ENCODE measurements at regions not wholly inside any gene's neighbourhood (a gene's known extent, or its start where the extent isn't known, plus 50 kb on each side); places are given as distances from the start of the nearest gene placed in this dataset.

DNA sequence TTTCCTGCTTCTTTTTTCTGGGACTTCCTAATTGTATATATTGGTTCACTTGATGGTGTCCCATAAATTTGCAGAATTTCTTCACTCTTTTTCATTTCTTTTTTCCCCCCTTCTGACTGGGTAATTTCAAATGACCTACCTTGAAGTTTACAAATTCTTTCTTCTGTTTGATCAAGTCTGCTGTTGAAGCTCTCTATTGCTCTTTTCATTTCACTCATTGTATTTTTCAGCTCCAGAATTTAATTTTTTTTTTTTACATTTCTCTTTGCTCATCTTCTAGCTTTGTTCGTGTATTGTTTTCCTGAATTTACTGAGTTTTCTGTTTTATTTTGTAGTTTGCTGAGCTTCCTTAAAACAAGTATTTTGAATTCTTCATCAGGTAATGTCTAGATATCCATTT, 61.7 kb upstream of the SRD5A3 start:
- TF ChIP-seq TAF1 (IDR thresholded peaks at IDR 0.05; ENCODE audit: low read depth) (no peak), EP300 (IDR thresholded peaks at IDR 0.05; ENCODE audit: borderline replicate concordance) (no peak), RAD21 (IDR thresholded peaks at IDR 0.05; ENCODE audit: low read depth) (no peak), CREB1 (IDR thresholded peaks at IDR 0.05; ENCODE audit: low read depth) (no peak), EGR1 (IDR thresholded peaks at IDR 0.05) (no peak), YY1 (IDR thresholded peaks at IDR 0.05; ENCODE audit: low read depth) (no peak), TCF12 (IDR thresholded peaks at IDR 0.05; ENCODE audit: low read depth) (no peak), NFIC (IDR thresholded peaks at IDR 0.05) (no peak), ZBTB7A (IDR thresholded peaks at IDR 0.05; ENCODE audit: low read depth) (no peak), TEAD4 (IDR thresholded peaks at IDR 0.05) (no peak)
- TF ChIP-seq, protein P1, sequence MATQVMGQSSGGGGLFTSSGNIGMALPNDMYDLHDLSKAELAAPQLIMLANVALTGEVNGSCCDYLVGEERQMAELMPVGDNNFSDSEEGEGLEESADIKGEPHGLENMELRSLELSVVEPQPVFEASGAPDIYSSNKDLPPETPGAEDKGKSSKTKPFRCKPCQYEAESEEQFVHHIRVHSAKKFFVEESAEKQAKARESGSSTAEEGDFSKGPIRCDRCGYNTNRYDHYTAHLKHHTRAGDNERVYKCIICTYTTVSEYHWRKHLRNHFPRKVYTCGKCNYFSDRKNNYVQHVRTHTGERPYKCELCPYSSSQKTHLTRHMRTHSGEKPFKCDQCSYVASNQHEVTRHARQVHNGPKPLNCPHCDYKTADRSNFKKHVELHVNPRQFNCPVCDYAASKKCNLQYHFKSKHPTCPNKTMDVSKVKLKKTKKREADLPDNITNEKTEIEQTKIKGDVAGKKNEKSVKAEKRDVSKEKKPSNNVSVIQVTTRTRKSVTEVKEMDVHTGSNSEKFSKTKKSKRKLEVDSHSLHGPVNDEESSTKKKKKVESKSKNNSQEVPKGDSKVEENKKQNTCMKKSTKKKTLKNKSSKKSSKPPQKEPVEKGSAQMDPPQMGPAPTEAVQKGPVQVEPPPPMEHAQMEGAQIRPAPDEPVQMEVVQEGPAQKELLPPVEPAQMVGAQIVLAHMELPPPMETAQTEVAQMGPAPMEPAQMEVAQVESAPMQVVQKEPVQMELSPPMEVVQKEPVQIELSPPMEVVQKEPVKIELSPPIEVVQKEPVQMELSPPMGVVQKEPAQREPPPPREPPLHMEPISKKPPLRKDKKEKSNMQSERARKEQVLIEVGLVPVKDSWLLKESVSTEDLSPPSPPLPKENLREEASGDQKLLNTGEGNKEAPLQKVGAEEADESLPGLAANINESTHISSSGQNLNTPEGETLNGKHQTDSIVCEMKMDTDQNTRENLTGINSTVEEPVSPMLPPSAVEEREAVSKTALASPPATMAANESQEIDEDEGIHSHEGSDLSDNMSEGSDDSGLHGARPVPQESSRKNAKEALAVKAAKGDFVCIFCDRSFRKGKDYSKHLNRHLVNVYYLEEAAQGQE (IDR thresholded peaks at IDR 0.05; ENCODE audit: low read depth), result no peak
- TF ChIP-seq, protein P2, sequence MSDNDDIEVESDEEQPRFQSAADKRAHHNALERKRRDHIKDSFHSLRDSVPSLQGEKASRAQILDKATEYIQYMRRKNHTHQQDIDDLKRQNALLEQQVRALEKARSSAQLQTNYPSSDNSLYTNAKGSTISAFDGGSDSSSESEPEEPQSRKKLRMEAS (IDR thresholded peaks at IDR 0.05), result no peak
- TF ChIP-seq, protein P3, sequence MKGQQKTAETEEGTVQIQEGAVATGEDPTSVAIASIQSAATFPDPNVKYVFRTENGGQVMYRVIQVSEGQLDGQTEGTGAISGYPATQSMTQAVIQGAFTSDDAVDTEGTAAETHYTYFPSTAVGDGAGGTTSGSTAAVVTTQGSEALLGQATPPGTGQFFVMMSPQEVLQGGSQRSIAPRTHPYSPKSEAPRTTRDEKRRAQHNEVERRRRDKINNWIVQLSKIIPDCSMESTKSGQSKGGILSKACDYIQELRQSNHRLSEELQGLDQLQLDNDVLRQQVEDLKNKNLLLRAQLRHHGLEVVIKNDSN (IDR thresholded peaks at IDR 0.05), result no peak

Data from Ishikawa (cell line).